ENCODE measurements at regions not wholly inside any gene's neighbourhood (a gene's known extent, or its start where the extent isn't known, plus 50 kb on each side); places are given as distances from the start of the nearest gene placed in this dataset.

GRCh38 chr5:96284727-96285389, 148.2 kb downstream of the PCSK1 start:
- intact Hi-C loops (cut with micrococcal nuclease; ENCODE audit: unreplicated experiment), result no loop called here
- POLR2A ChIA-PET, result interaction anchor here (0.6 kb wide), 1 partner anchor 292 kb away, joined by 4 read pairs; no protein-coding TSS in a partner anchor
- in situ Hi-C loops (cut with HindIII; ENCODE audit: low pct_unique_long_range_greater_than_20kb, low sequenced_read_pairs), result no loop called here
- TF ChIP-seq TCF7L2 (IDR thresholded peaks at IDR 0.05; ENCODE audit: low read depth, low read length), result no peak
- TF ChIP-seq POLR2AphosphoS5 (IDR thresholded peaks at IDR 0.05; ENCODE audit: low read depth, low read length), result no peak
- TF ChIP-seq SIN3A (IDR thresholded peaks at IDR 0.05; ENCODE audit: borderline replicate concordance, insufficient read depth, low read depth, low read length), result no peak
- no peak for TF ChIP-seq CTCF (IDR thresholded peaks at IDR 0.05)
- no peak for TF ChIP-seq REST (IDR thresholded peaks at IDR 0.05; ENCODE audit: insufficient read depth in 1 of 2, low read depth in 2 of 2, low read length in 1 of 2)
- ATAC-seq (no peak), DNase-seq (ENCODE audit: low read depth, low spot score) (no peak)
- no peaks in the 10 kb centered on the region; the same call in 1 of the 2 replicates for H3K9me3 ChIP-seq (ENCODE audit: control insufficient read depth, insufficient read depth, low read depth, low read length)
- H3K4me1 ChIP-seq (ENCODE audit: control insufficient read depth, insufficient read depth, low read length), result no peaks in the 10 kb centered on the region
- no peak overlapping the region for H3K27ac ChIP-seq (ENCODE audit: low read length)
- no TSS peak for BruUV-seq (replicated peaks)
- CTCF ChIA-PET, result no interaction called here
- no peaks in the 10 kb centered on the region for H3K36me3 ChIP-seq (ENCODE audit: control insufficient read depth, insufficient read depth, low read length)
- no peaks in the 10 kb centered on the region for H3K27me3 ChIP-seq (ENCODE audit: control insufficient read depth, insufficient read depth, low read length)
- H3K4me3 ChIP-seq (ENCODE audit: low read depth in 2 of 2, low read length in 2 of 2), result no peak overlapping the region

GRCh38 chr5:96283589-96283988, 149.5 kb downstream of the PCSK1 start:
- ATAC-seq, result no peak
- CTCF ChIA-PET, result no interaction called here
- Histone ChIP-seq H3K27me3 (ENCODE audit: control insufficient read depth, insufficient read depth, low read length) (no peaks in the 10 kb centered on the region), H3K4me3 (ENCODE audit: low read depth in 2 of 2, low read length in 2 of 2) (no peak overlapping the region), H3K36me3 (ENCODE audit: control insufficient read depth, insufficient read depth, low read length) (no peaks in the 10 kb centered on the region), H3K9me3 (ENCODE audit: control insufficient read depth, insufficient read depth, low read depth, low read length) (no peaks in the 10 kb centered on the region; the same call in 1 of the 2 replicates), H3K4me1 (ENCODE audit: control insufficient read depth, insufficient read depth, low read length) (no peaks in the 10 kb centered on the region), H3K27ac (ENCODE audit: low read length) (no peak overlapping the region)
- POLR2A ChIA-PET, result no interaction called here
- in situ Hi-C loops (cut with HindIII; ENCODE audit: low pct_unique_long_range_greater_than_20kb, low sequenced_read_pairs) (no loop called here), intact Hi-C loops (cut with micrococcal nuclease; ENCODE audit: unreplicated experiment) (no loop called here)
- no peak for DNase-seq (ENCODE audit: low read depth, low spot score)
- no peak for TF ChIP-seq REST (IDR thresholded peaks at IDR 0.05; ENCODE audit: insufficient read depth in 1 of 2, low read depth in 2 of 2, low read length in 1 of 2)
- no peak for TF ChIP-seq CTCF (IDR thresholded peaks at IDR 0.05)
- TF ChIP-seq TCF7L2 (IDR thresholded peaks at IDR 0.05; ENCODE audit: low read depth, low read length), result no peak
- TF ChIP-seq SIN3A (IDR thresholded peaks at IDR 0.05; ENCODE audit: borderline replicate concordance, insufficient read depth, low read depth, low read length), result no peak
- TF ChIP-seq POLR2AphosphoS5 (IDR thresholded peaks at IDR 0.05; ENCODE audit: low read depth, low read length), result no peak
- BruUV-seq (replicated peaks), result no TSS peak
